Transverse colon (tissue), 4 donors: ENCODE measurements at regions not wholly inside any gene's neighbourhood (a gene's known extent, or its start where the extent isn't known, plus 50 kb on each side); places are given as distances from the start of the nearest gene placed in this dataset.

Source experiments
- DNase-seq: peaks from one replicate; pipeline ENCODE4 v3.0.0-alpha.2; 2019
- H3K27ac ChIP-seq, 4 donors: fragments of 200-600 bp; sonication (generic); 2 replicates each; pipeline ENCODE4 v1.5.1; 2016 to 2018; ENCODE audit warnings: inconsistent platforms in 4 of 4
- H3K27me3 ChIP-seq: fragments of 200-600 bp; sonication (generic); 2 replicates; pipeline ENCODE4 v1.5.1; 2017; ENCODE audit warnings: inconsistent platforms
- H3K36me3 ChIP-seq, 4 donors: fragments of 200-600 bp; sonication (generic); 2 replicates each; pipeline ENCODE4 v1.5.1; 2017 to 2019; ENCODE audit warnings: inconsistent platforms in 4 of 4
- H3K4me1 ChIP-seq, 4 donors: fragments of 200-600 bp; sonication (generic); 2 replicates each; pipeline ENCODE4 v1.5.1; 2017 to 2020; ENCODE audit warnings: inconsistent platforms in 4 of 4
- H3K4me3 ChIP-seq, 4 donors: fragments of 200-600 bp; sonication (generic); 1 replicate in 1 of 4; 2 replicates in 3 of 4; pipeline versions ENCODE4 v1.5.1 to v1.6.1; 2017 to 2019; ENCODE audit warnings: inconsistent platforms in 4 of 4
- H3K9me3 ChIP-seq, 2 donors: fragments of 200-600 bp; sonication (generic); 2 replicates each; pipeline ENCODE4 v1.5.1; 2017 to 2019; ENCODE audit warnings: inconsistent platforms in 2 of 2
- EP300 ChIP-seq: sonication (generic); formaldehyde crosslinking; IDR thresholded peaks from one replicate; pipeline ENCODE4 v1.6.1; 2017; ENCODE audit warnings: antibody characterized with exemption, low read depth
- POLR2A ChIP-seq: fragments of 450-650 bp; IDR thresholded peaks from one replicate; pipeline ENCODE4 v1.6.1; 2016; ENCODE audit warnings: antibody characterized with exemption, mild to moderate bottlenecking, moderate library complexity
- POLR2AphosphoS5 ChIP-seq, 3 donors: sonication (generic); formaldehyde crosslinking; IDR thresholded peaks; one replicate each; pipeline ENCODE4 v1.6.1; 2016; ENCODE audit warnings: antibody characterized with exemption in 3 of 3
- whole genome bisulfite sequencing, 2 donors: methylation state at CpG; one replicate each; pipeline ENCODE4 v1.1.5; 2018; ENCODE audit warnings: low coverage in 1 of 2; 5-methylcytosine and 5-hydroxymethylcytosine counted together
- in situ Hi-C, 4 donors: fragments of 200-750 bp; cut with MboI; loops; one replicate each; pipeline versions ENCODE4 v1.15.0 to v1.15.1; 2017; ENCODE audit warnings: low sequenced_read_pairs in 3 of 4, low pct_ligation_motif_present in 1 of 4, low pct_unique_long_range_greater_than_20kb in 1 of 4
- intact Hi-C: fragments of 100-400 bp; cut with DNase I; formaldehyde crosslinking; loops from one replicate; pipeline ENCODE4 v1.15.1; 2023; ENCODE audit warnings: low total_unique reads
- TF ChIP-seq, protein P1 (sequence below), 5 experiments: fragments of 200-600 bp in 3 of 5; fragments of 450-650 bp in 2 of 5; sonication (generic) in 3 of 5; IDR thresholded peaks; 1 replicate in 2 of 5; 2 replicates in 3 of 5; pipeline ENCODE4 v1.5.1; 2016 to 2017; ENCODE audit warnings: antibody characterized with exemption in 5 of 5, inconsistent platforms in 3 of 5, mild to moderate bottlenecking in 2 of 5, moderate library complexity in 1 of 5

DNA sequence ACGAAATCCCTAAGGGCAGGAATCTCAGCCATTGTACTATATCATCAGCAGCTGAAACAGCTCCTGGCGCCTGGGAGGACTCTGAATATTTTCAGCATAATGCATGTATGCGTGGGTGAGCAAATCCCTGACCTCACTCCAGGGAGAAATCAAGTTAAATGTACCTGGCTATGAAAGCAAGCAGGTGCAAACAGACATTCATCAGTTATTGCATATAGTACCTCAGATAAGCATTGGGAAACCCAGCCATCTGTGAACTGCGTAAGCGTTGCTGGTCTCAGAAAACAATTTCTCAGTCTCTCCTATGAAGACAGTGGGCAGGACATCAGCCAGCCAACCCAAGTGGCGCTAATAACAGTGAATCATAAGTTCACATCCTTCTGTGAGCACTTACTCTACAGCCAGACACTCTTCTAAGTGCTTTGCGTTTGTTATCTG is 622.6 kb downstream of the EPM2A start:
- H3K27me3 ChIP-seq, result no peaks in the 10 kb centered on the region
- 81 to 93% methylated on average over 5 to 7 of the region's 7 CpGs for WGBS, 2 donors
- no peak for DNase-seq
- H3K27ac ChIP-seq, result no peak overlapping the region
- TF ChIP-seq POLR2A, result no peak
- no peak for TF ChIP-seq POLR2AphosphoS5 (IDR thresholded peaks at IDR 0.05)
- H3K4me1 ChIP-seq, result no peaks in the 10 kb centered on the region
- no peak overlapping the region for H3K4me3 ChIP-seq
- in situ Hi-C loops, result no loop called here
- no peaks in the 10 kb centered on the region for H3K9me3 ChIP-seq
- intact Hi-C loops, result no loop called here
- H3K36me3 ChIP-seq, result no peaks in the 10 kb centered on the region

DNA sequence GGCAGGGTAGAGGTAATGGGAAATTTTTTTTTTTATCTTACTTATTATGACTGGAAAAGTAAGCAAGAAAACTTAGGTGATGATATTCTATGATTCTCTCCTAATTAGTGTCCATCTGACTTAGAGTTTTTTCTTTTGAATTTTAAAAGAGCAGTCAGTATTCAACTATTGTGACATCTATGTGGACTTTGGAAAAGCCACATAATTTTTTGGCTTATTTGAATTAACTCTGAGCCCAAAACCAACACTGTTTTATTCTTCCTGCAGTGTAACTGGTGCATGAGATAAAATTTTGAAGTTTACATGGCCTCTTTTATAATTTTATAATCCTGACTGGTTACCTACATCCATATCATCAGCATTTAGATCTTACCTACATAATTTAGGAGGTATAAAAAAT is 619.7 kb downstream of the EPM2A start:
- no peaks in the 10 kb centered on the region for H3K27me3 ChIP-seq
- no peak for TF ChIP-seq POLR2A
- TF ChIP-seq EP300, result no peak
- no peak for TF ChIP-seq POLR2AphosphoS5 (IDR thresholded peaks at IDR 0.05)
- TF ChIP-seq, protein P1, sequence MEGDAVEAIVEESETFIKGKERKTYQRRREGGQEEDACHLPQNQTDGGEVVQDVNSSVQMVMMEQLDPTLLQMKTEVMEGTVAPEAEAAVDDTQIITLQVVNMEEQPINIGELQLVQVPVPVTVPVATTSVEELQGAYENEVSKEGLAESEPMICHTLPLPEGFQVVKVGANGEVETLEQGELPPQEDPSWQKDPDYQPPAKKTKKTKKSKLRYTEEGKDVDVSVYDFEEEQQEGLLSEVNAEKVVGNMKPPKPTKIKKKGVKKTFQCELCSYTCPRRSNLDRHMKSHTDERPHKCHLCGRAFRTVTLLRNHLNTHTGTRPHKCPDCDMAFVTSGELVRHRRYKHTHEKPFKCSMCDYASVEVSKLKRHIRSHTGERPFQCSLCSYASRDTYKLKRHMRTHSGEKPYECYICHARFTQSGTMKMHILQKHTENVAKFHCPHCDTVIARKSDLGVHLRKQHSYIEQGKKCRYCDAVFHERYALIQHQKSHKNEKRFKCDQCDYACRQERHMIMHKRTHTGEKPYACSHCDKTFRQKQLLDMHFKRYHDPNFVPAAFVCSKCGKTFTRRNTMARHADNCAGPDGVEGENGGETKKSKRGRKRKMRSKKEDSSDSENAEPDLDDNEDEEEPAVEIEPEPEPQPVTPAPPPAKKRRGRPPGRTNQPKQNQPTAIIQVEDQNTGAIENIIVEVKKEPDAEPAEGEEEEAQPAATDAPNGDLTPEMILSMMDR (IDR thresholded peaks at IDR 0.05), result no peak
- H3K27ac ChIP-seq, result no peak overlapping the region
- H3K36me3 ChIP-seq, result no peaks in the 10 kb centered on the region
- H3K4me1 ChIP-seq, result no peaks in the 10 kb centered on the region
- no peak for DNase-seq
- in situ Hi-C loops (no loop called here), intact Hi-C loops (no loop called here)
- H3K9me3 ChIP-seq, result no peaks in the 10 kb centered on the region
- no peak overlapping the region for H3K4me3 ChIP-seq

DNA sequence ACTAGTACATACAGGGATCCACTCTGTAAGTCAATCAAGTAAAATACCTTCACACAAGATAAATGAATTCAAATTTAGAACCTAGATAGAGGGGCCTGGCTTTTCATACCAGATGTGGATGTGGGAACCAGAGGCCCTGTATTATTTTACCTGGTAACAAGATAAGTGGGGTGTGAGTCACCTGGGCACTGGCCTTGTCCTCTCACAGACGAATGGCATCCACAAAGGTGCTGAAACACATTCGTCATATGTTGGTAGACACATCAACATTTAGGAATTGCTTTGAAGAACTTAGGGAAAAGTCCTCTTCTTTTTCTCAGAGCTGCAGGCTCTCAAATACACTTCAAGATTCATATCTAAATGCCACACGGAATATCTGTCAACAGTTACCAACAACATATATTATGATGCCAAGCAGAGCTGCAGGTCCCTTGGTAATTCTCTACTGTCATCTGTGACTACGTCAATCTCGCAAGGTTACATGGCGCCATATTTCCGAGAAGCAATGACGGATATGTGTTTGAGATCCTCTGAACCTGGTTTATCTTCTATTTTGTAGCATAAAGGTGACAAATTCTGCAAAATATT is 618.6 kb downstream of the EPM2A start:
- intact Hi-C loops (no loop called here), in situ Hi-C loops (no loop called here)
- no peak for DNase-seq
- TF ChIP-seq POLR2A, result no peak
- TF ChIP-seq, protein P1 (IDR thresholded peaks at IDR 0.05), result no peak
- no peak for TF ChIP-seq EP300
- no peak for TF ChIP-seq POLR2AphosphoS5 (IDR thresholded peaks at IDR 0.05)
- Histone ChIP-seq H3K9me3 (no peaks in the 10 kb centered on the region), H3K4me1 (no peaks in the 10 kb centered on the region), H3K27me3 (no peaks in the 10 kb centered on the region), H3K27ac (no peak overlapping the region), H3K4me3 (no peak overlapping the region), H3K36me3 (no peaks in the 10 kb centered on the region)
- 84 to 92% methylated on average over 7 to 8 of the region's 8 CpGs for WGBS, 2 donors

DNA sequence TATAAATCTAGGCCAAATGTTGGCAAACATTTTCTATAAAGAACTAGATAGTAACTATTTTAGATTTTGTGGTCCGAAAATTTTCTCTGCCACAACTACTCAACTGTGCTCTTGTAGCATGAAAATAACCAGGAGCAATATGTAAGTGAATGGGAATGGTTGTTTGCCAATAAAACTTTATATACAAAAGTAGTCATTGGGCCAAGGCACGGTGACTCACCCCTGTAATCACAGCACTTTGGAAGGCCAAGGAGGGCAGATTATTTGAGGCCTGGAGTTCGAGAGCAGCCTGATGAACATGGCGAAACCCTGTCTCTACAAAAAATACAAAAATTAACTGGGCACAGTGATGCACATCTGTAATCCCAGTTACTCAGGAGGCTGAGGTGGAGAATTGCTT is 617.1 kb downstream of the EPM2A start:
- intact Hi-C loops, result no loop called here
- TF ChIP-seq POLR2AphosphoS5 (IDR thresholded peaks at IDR 0.05) (no peak), EP300 (no peak), POLR2A (no peak)
- TF ChIP-seq, protein P1 (IDR thresholded peaks at IDR 0.05), result no peak
- 86 to 87% methylated on average over 4 of the region's 4 CpGs for WGBS, 2 donors

DNA sequence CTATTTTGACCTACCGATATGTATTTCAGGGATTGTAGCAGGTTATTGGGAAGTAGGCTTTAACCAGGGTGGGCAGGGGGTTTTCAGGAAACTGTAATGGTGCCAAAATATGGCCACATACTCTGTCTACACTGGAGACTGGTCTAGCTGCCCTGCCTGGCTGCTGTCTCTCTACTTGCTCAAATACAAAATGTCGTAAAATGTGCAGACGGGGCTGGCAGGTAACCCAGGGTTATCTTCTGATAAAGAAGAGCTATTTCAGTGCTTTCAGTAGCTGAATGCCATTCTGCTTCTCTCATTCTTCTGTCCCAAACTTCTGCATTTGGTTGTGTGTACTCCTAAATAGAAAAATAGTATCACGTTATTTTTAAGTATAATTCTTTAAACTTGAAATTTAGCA is 616.2 kb downstream of the EPM2A start:
- no peaks in the 10 kb centered on the region for H3K36me3 ChIP-seq
- no peaks in the 10 kb centered on the region for H3K9me3 ChIP-seq
- in situ Hi-C loops (no loop called here), intact Hi-C loops (no loop called here)
- H3K27ac ChIP-seq, result no peak overlapping the region
- 51 to 75% methylated on average over 3 to 4 of the region's 4 CpGs for WGBS, 2 donors
- no peaks in the 10 kb centered on the region for H3K4me1 ChIP-seq
- H3K4me3 ChIP-seq, result no peak overlapping the region
- DNase-seq, result no peak
- no peaks in the 10 kb centered on the region for H3K27me3 ChIP-seq
- TF ChIP-seq POLR2AphosphoS5 (IDR thresholded peaks at IDR 0.05) (no peak), POLR2A (no peak), EP300 (no peak)
- TF ChIP-seq, protein P1 (IDR thresholded peaks at IDR 0.05), result no peak

More for the DNA sequence above, 617.1 kb downstream of the EPM2A start:
- DNase-seq, result no peak
- Histone ChIP-seq H3K4me1 (no peaks in the 10 kb centered on the region), H3K4me3 (no peak overlapping the region), H3K36me3 (no peaks in the 10 kb centered on the region), H3K9me3 (no peaks in the 10 kb centered on the region), H3K27me3 (no peaks in the 10 kb centered on the region), H3K27ac (no peak overlapping the region)
- in situ Hi-C loops, result no loop called here
